BJ (cell line): ENCODE measurements at regions not wholly inside any gene's neighbourhood (a gene's known extent, or its start where the extent isn't known, plus 50 kb on each side); places are given as distances from the start of the nearest gene placed in this dataset.

ENCODE experiments used
- CTCF ChIA-PET: fragments of 350-600 bp; formaldehyde crosslinking; extraction: SDS; loops from one replicate; lab custom pipeline; 2021; ENCODE audit warnings: antibody characterized with exemption, inconsistent platforms; lab: Yijun Ruan, JAX
- POLR2A ChIA-PET: fragments of 300-600 bp; sonication (Branson Sonifier 250); formaldehyde crosslinking; extraction: SDS; loops from one replicate; lab custom pipeline; 2021; ENCODE audit warnings: antibody characterized with exemption; lab: Charles Lee
- DNase-seq: peaks from one replicate; pipeline ENCODE4 v3.0.0-alpha.2; 2011; ENCODE audit warnings: low read depth
- H3K27me3 ChIP-seq: 2 replicates; pipeline ENCODE4 v1.6.0; 2011; ENCODE audit warnings: low read length; ENCODE audit not compliant: control insufficient read depth, insufficient read depth
- H3K36me3 ChIP-seq: 2 replicates; pipeline ENCODE4 v1.5.1; 2011; ENCODE audit warnings: low read length; ENCODE audit not compliant: control insufficient read depth, insufficient read depth
- H3K4me3 ChIP-seq: 2 replicates; pipeline ENCODE4 v1.5.1; 2011; ENCODE audit warnings: low read depth, mild to moderate bottlenecking, control low read depth, low read length
- TF ChIP-seq, protein P1 (sequence below): IDR thresholded peaks from 2 replicates; pipeline ENCODE4 v1.5.1; 2011; ENCODE audit warnings: low read depth, mild to moderate bottlenecking, control low read depth, inconsistent platforms, low read length, moderate library complexity; ENCODE audit not compliant: insufficient read depth

DNA sequence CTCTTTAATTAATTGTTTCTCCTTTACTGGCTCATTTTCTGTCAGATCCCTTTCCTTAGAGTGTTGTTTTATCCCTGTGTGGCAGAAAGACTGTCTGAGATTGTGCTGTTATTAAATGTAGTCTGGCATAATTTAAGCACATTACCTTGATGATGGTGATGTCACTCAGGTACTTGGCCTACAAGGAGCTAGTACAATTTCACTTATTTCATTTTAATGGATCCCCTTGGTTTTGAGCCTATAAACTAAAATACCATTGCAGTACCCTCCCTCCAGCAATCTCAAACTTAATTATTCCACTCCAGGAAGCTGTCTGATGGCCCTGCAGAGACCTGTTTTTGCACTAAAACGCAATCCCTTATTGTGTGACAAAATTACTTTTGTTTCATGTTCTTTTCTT is 968.6 kb downstream of the ADGRL3 start:
- TF ChIP-seq, protein P1, sequence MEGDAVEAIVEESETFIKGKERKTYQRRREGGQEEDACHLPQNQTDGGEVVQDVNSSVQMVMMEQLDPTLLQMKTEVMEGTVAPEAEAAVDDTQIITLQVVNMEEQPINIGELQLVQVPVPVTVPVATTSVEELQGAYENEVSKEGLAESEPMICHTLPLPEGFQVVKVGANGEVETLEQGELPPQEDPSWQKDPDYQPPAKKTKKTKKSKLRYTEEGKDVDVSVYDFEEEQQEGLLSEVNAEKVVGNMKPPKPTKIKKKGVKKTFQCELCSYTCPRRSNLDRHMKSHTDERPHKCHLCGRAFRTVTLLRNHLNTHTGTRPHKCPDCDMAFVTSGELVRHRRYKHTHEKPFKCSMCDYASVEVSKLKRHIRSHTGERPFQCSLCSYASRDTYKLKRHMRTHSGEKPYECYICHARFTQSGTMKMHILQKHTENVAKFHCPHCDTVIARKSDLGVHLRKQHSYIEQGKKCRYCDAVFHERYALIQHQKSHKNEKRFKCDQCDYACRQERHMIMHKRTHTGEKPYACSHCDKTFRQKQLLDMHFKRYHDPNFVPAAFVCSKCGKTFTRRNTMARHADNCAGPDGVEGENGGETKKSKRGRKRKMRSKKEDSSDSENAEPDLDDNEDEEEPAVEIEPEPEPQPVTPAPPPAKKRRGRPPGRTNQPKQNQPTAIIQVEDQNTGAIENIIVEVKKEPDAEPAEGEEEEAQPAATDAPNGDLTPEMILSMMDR: no peak
- CTCF ChIA-PET: no interaction called here

DNA sequence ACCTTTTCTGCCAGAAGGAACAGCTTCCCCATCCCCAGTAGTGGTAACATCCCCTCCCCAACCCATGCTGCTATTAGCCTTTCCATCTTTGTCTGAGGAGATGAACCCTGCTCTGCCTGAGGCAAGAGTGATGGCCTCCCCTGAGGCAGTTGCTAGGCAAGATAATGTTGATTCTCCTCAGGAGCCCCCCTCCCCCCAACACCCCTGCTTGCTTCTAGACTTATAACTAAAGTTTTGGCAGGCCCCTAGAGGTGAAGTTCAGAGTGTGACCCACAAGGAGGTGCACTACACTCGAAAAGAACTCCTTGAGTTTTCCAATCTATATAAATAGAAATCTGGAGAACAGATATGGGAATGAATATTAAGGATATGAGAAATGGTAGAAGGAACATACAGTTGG is 962.5 kb downstream of the ADGRL3 start:
- Histone ChIP-seq H3K27me3 (no peaks in the 10 kb centered on the region), H3K4me3 (no peak overlapping the region), H3K36me3 (no peaks in the 10 kb centered on the region)
- ChIA-PET POLR2A (no interaction called here), CTCF (no interaction called here)
- TF ChIP-seq, protein P1: no peak
- no peak for DNase-seq

More for the DNA sequence above, 968.6 kb downstream of the ADGRL3 start:
- Histone ChIP-seq H3K27me3 (no peaks in the 10 kb centered on the region), H3K36me3 (no peaks in the 10 kb centered on the region), H3K4me3 (no peak overlapping the region)
- POLR2A ChIA-PET: no interaction called here
- DNase-seq: no peak

DNA sequence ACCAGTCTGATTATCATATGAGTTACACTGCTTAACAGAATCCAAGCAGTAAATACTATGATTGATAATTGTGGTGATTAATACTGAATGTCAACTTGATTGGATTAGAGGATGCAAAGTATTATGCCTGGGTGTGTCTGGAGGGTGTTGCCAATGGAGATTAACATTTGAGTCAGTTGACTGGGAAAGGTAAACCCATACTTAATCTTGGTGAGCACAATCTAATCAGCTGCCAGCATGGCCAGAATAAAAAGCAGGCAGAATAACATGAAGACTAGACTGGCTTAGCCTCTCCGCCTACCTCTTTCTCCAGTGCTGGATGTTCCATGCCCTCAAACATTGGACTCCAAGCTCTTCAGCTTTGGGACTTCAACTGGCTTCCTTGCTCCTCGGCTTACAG is 961.3 kb downstream of the ADGRL3 start:
- Histone ChIP-seq H3K36me3 (no peaks in the 10 kb centered on the region), H3K4me3 (no peak overlapping the region), H3K27me3 (no peaks in the 10 kb centered on the region)
- TF ChIP-seq, protein P1: no peak
- CTCF ChIA-PET: no interaction called here
- POLR2A ChIA-PET: no interaction called here
- DNase-seq: no peak

DNA sequence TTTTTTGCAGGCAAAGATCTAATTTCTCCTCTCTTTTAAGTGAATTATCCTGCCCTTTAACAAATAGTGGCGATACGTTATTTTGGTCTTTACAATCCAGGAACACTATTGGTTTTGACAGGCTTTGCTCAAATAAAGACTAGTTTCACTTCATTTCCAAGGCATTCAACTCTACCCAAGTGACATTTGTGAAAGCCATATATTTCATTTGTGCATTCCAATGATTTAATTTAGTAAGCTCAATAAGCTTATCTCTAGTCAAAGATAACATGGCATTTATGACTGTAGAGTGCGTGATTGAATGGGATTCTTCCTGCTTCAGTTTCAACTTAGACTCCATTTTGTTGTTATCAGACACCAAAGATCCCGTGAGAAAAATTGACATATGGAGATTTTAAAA is 959.8 kb downstream of the ADGRL3 start:
- Histone ChIP-seq H3K36me3 (no peaks in the 10 kb centered on the region), H3K27me3 (no peaks in the 10 kb centered on the region), H3K4me3 (no peak overlapping the region)
- ChIA-PET CTCF (no interaction called here), POLR2A (no interaction called here)
- TF ChIP-seq, protein P1: no peak
- DNase-seq: no peak

DNA sequence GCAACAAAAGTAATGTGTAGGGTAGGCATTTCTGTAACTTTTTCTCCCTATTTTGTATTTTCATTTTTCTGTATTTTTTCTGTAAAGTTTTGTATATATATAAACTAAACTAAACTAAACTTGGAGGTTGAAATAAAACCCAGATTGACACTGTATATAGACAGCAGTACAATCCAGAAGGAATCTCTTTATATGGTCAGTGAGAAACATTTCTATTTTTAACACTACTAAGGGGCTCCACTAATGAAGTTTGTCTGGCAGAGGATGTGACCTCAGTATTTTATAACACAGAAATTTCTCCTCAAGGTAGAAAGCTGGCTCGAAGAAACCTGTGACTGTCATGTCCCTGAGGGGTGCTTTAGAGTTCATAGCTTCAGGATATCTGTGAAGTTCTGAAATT is 959.2 kb downstream of the ADGRL3 start:
- Histone ChIP-seq H3K36me3 (no peaks in the 10 kb centered on the region), H3K27me3 (no peaks in the 10 kb centered on the region), H3K4me3 (no peak overlapping the region)
- CTCF ChIA-PET: no interaction called here
- TF ChIP-seq, protein P1: no peak
- DNase-seq: no peak
- POLR2A ChIA-PET: no interaction called here
